ENCODE measurements at regions not wholly inside any gene's neighbourhood (a gene's known extent, or its start where the extent isn't known, plus 50 kb on each side); places are given as distances from the start of the nearest gene placed in this dataset.

DNA sequence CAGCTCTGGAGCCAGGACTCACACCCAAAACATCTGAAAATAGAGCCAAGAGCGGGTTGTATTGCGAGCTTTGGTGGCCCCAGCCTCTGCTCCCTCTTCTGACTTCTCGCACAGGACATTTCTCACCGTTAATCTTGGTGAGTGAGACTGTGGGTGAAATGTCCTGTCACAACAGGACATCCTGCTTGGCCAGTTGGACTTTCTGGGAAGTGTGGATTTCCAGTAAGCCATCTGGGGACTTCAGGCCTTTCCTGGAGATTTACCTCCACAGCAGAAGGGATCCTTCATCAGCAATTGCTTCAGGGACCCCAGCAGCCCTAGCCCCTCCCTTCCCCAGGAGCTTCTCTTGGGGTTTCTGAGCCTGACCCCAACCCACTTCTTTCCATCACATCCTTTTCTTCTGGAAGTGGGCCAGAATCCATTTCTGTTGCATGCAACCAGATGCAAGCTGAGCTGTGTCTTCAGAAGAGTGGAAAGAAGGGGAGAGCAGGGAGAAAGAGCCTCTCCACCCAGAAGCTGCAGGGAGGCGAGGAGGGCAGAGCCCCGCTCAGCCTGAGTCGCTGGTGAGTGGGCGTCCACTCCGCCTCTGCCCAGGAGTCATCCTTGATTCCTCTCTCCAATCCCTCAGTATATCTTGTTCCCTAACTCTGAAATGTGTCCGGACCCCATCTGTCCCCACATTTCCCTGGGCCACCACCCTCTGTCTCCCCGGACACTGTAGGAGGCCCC lies 50.3 kb upstream of the GADD45G start:
- TF ChIP-seq, protein P1, sequence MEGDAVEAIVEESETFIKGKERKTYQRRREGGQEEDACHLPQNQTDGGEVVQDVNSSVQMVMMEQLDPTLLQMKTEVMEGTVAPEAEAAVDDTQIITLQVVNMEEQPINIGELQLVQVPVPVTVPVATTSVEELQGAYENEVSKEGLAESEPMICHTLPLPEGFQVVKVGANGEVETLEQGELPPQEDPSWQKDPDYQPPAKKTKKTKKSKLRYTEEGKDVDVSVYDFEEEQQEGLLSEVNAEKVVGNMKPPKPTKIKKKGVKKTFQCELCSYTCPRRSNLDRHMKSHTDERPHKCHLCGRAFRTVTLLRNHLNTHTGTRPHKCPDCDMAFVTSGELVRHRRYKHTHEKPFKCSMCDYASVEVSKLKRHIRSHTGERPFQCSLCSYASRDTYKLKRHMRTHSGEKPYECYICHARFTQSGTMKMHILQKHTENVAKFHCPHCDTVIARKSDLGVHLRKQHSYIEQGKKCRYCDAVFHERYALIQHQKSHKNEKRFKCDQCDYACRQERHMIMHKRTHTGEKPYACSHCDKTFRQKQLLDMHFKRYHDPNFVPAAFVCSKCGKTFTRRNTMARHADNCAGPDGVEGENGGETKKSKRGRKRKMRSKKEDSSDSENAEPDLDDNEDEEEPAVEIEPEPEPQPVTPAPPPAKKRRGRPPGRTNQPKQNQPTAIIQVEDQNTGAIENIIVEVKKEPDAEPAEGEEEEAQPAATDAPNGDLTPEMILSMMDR (IDR thresholded peaks at IDR 0.05): no peak

DNA sequence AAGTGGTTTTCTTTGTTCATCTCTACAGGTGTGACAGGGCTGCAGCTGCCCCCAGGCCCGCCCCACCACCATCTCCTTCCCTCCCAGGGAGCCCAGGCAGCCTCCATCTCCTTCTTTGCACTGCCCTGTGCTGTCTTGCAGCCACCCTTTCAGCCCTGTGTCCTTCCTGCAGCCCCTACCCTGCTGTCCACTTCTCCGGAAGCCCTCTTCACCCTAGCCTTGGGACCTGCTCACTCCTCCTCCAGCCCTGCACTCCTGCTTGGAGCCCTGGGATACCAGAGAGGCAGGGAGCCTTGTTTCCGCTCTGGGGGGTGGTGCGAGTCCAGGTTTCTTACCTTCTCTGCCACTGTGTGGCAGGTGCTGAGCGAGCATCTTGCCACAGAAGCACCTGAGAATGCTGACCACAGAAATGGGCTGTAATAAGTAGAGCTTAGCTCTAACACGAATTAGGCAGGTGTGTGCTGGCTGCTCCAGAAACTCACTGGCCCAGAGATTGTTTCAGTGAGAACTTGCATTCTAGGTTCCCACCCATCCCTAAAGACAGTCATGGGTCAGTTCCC lies 51.3 kb upstream of the GADD45G start:
- TF ChIP-seq, protein P1 (IDR thresholded peaks at IDR 0.05): no peak

DNA sequence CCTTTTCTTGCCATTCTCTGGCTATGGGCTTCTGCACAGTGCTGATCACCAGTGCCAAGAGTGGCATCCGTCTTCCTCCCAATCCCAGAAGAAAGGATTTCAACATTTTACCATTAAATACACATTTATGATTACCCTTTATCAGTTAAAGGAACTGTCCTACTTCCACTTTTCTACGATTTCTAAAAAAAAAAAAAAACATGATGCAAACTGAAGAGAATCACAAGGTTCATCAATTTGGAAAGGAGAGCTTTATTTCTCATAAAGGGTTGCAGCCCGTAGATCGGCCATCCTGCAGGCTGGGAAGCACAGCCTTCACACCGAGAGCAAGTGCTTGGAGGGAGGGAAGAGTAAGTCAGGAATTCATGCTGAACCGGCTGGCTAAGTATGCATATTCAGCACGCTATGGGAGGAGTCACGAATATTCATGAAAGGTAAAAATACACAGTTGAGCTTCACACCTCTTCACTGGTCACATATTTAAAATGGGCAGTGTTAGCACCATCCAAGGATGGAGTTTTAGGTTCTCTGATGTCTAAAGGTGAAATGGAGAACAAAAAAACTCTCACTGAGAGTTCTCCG lies 52.5 kb upstream of the SEMA4D start:
- TF ChIP-seq, protein P1 (IDR thresholded peaks at IDR 0.05): no peak

DNA sequence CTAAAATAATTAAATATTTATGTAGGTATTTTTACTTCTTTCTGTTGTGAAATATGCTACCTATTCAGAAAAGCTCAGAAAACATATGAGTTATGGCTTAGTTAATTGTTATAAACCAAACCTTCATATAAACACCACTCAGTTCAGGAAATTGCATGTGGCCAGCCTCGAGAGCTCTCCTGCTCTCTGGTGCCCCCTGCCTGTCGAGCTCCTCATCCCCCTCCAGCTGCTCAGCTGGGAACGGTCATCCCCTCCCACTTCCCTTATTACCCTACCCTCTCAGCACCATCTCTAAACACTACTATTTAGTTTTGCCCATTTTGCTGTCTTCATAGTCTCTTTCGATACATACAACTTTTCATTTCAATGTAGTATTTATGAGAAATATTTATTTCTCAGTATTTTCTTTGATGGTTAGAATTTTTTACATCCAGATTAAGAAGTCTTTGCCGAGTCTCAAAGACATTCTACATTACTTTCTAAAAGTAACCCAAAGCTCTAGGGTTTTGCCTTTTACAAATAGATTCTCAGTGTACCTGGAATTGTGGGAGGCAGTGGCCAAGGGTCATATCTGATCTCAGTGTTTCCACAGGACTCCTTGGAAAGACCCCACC lies 51.2 kb upstream of the SEMA4D start:
- TF ChIP-seq, protein P1 (IDR thresholded peaks at IDR 0.05): peak; percentile 95

DNA sequence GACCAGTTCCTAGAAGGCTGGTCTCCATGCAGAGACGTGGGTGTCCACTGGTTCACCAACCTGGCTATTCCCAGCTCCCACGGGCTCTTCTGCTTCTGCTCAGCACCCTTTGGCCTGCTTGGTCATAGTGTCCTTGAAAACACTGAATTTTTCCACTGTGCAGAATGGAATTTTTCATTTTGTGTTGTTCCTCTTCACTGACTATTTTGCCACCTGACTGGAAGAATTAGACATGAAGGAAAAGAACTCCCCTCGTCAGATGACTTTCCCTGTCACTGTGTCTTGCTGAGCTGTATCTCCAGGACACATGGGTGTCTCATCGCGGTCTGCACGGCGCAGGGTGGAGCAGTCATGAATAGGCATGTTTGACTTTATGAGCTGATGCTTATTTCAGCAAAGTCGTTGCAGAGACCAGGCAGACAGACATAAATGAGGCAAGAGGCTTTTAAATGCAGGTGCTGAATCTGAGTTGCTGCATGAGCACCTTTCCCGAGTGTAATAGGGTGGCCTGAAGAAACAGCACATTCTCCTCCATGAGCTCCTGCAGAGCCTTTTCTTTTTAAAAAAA lies 50.2 kb upstream of the SEMA4D start:
- TF ChIP-seq, protein P1 (IDR thresholded peaks at IDR 0.05): no peak
